H1 (cell line): ENCODE measurements at regions not wholly inside any gene's neighbourhood (a gene's known extent, or its start where the extent isn't known, plus 50 kb on each side); places are given as distances from the start of the nearest gene placed in this dataset.

Experiments used
- CTCF ChIA-PET: fragments of 300-600 bp; sonication (Branson Sonifier 250); formaldehyde crosslinking; loops from one replicate; lab custom pipeline; 2021; ENCODE audit not compliant: partially characterized antibody; lab: Charles Lee
- POLR2A ChIA-PET: fragments of 300-600 bp; sonication (Branson Sonifier 250); formaldehyde crosslinking; loops from one replicate; lab custom pipeline; 2021; ENCODE audit warnings: inconsistent platforms; ENCODE audit not compliant: partially characterized antibody; lab: Charles Lee
- DNase-seq, 2 experiments: peaks; one replicate each; pipeline versions ENCODE4 v3.0.0 to v3.0.0-alpha.2; 2010 to 2022; ENCODE audit warnings: low spot score in 2 of 2, low read depth in 1 of 2, mixed read lengths in 1 of 2
- FAIRE-seq: peaks from 2 replicates; lab custom pipeline; 2011; peaks lifted over from hg19 to GRCh38; lab: Jason Lieb, UNC
- H2AFZ ChIP-seq: 2 replicates; pipeline ENCODE4 v1.8.1; 2012; ENCODE audit warnings: low read length, inconsistent platforms
- H2AK5ac ChIP-seq: 2 replicates; pipeline ENCODE4 v1.6.1; 2013; ENCODE audit warnings: low read depth, low read length
- H2BK120ac ChIP-seq: replicated peaks from 2 replicates; pipeline ENCODE3; 2013; ENCODE audit warnings: low read depth, low read length, inconsistent platforms
- H2BK12ac ChIP-seq: 2 replicates; pipeline ENCODE4 v1.6.1; 2013; ENCODE audit warnings: low read depth, low read length
- H2BK15ac ChIP-seq: 2 replicates; pipeline ENCODE4 v1.6.1; 2013; ENCODE audit warnings: low read length
- H2BK20ac ChIP-seq: 2 replicates; pipeline ENCODE4 v1.6.1; 2013; ENCODE audit warnings: low read length
- H2BK5ac ChIP-seq: 2 replicates; pipeline ENCODE4 v1.6.1; 2013; ENCODE audit warnings: low read depth, low read length
- H3K14ac ChIP-seq: 2 replicates; pipeline ENCODE4 v1.6.1; 2013; ENCODE audit warnings: inconsistent platforms; ENCODE audit not compliant: insufficient read length
- H3K18ac ChIP-seq: 2 replicates; pipeline ENCODE4 v1.6.1; 2013; ENCODE audit warnings: low read length; ENCODE audit errors: extremely low read depth
- H3K23ac ChIP-seq: 2 replicates; pipeline ENCODE4 v1.6.1; 2013; ENCODE audit warnings: inconsistent platforms; ENCODE audit not compliant: insufficient read length
- H3K23me2 ChIP-seq: 2 replicates; pipeline ENCODE4 v1.6.1; 2013; ENCODE audit warnings: low read depth, low read length
- H3K27ac ChIP-seq: 2 replicates; pipeline ENCODE4 v1.6.1; 2011; ENCODE audit warnings: low read depth, low read length, inconsistent platforms
- H3K27me3 ChIP-seq, 4 experiments: replicated peaks in 1 of 4; 1 replicate in 1 of 4; 2 replicates in 3 of 4; pipeline versions ENCODE4 v1.6.1 to v1.8.1; 2011 to 2013; ENCODE audit warnings: low read length in 3 of 4, mild to moderate bottlenecking in 3 of 4, inconsistent platforms in 2 of 4, mixed read lengths in 2 of 4, moderate library complexity in 1 of 4; ENCODE audit not compliant: control insufficient read depth in 3 of 4, insufficient read depth in 3 of 4; ENCODE audit errors: extremely low read depth in 1 of 4
- H3K36me3 ChIP-seq, 4 experiments: 2 replicates each; pipeline versions ENCODE4 v1.6.1 to v1.8.1; 2011 to 2013; ENCODE audit warnings: mild to moderate bottlenecking in 4 of 4, low read length in 3 of 4, moderate library complexity in 2 of 4, control low read depth in 1 of 4, inconsistent platforms in 1 of 4; ENCODE audit not compliant: insufficient read depth in 4 of 4, control insufficient read depth in 2 of 4
- H3K4ac ChIP-seq: replicated peaks from 2 replicates; pipeline ENCODE3; 2013; ENCODE audit warnings: low read length, low read depth, mixed read lengths, inconsistent platforms; ENCODE audit not compliant: insufficient read length
- H3K4me1 ChIP-seq, 4 experiments: replicated peaks in 1 of 4; 1 replicate in 1 of 4; 2 replicates in 3 of 4; pipeline versions ENCODE4 v1.6.1 to v1.8.1; 2011 to 2013; ENCODE audit warnings: low read length in 3 of 4, inconsistent platforms in 2 of 4, mixed read lengths in 1 of 4; ENCODE audit not compliant: insufficient read depth in 4 of 4, control insufficient read depth in 3 of 4
- H3K4me2 ChIP-seq, 2 experiments: 2 replicates each; pipeline versions ENCODE4 v1.6.1 to v1.8.1; 2011 to 2013; ENCODE audit warnings: low read depth in 2 of 2, low read length in 2 of 2, control low read depth in 1 of 2, inconsistent platforms in 1 of 2, mild to moderate bottlenecking in 1 of 2; ENCODE audit not compliant: insufficient read depth in 1 of 2
- H3K4me3 ChIP-seq, 4 experiments: fragments of 200-600, 300-600 bp in 1 of 4; sonication (generic), shearing (Covaris generic), sonication (Bioruptor Twin) in 1 of 4; 2 replicates each; pipeline versions ENCODE4 v1.5.1 to v1.8.1; 2011 to 2016; ENCODE audit warnings: low read length in 4 of 4, low read depth in 3 of 4, control low read depth in 2 of 4, inconsistent platforms in 2 of 4, mild to moderate bottlenecking in 2 of 4, mixed read lengths in 1 of 4, moderate library complexity in 1 of 4; ENCODE audit not compliant: insufficient read depth in 2 of 4; ENCODE audit errors: extremely low read depth in 1 of 4
- H3K56ac ChIP-seq: replicated peaks from 2 replicates; pipeline ENCODE3; 2013; ENCODE audit warnings: low read depth, mild to moderate bottlenecking, mixed read lengths, low read length, inconsistent platforms; ENCODE audit not compliant: insufficient read length
- H3K79me1 ChIP-seq: 2 replicates; pipeline ENCODE4 v1.6.1; 2013; ENCODE audit warnings: low read depth, low read length, control low read depth
- H3K79me2 ChIP-seq, 2 experiments: 2 replicates each; pipeline versions ENCODE4 v1.6.1 to v1.8.1; 2012 to 2013; ENCODE audit warnings: low read length in 2 of 2, mild to moderate bottlenecking in 2 of 2, inconsistent platforms in 1 of 2; ENCODE audit not compliant: insufficient read depth in 2 of 2, control insufficient read depth in 1 of 2
- H3K9ac ChIP-seq, 4 experiments: replicated peaks in 1 of 4; 1 replicate in 1 of 4; 2 replicates in 3 of 4; pipeline versions ENCODE4 v1.6.1 to v1.8.1; 2011 to 2013; ENCODE audit warnings: low read depth in 3 of 4, low read length in 3 of 4, control low read depth in 2 of 4, mild to moderate bottlenecking in 2 of 4, moderate library complexity in 2 of 4, inconsistent platforms in 1 of 4; ENCODE audit errors: extremely low read depth in 1 of 4
- H3K9me3 ChIP-seq, 2 experiments: 2 replicates each; pipeline versions ENCODE4 v1.6.1 to v1.8.1; 2012 to 2013; ENCODE audit warnings: mild to moderate bottlenecking in 2 of 2, moderate library complexity in 2 of 2, control low read depth in 1 of 2, inconsistent platforms in 1 of 2, low read depth in 1 of 2, low read length in 1 of 2, mixed read lengths in 1 of 2; ENCODE audit not compliant: insufficient read depth in 2 of 2
- H4K20me1 ChIP-seq, 2 experiments: replicated peaks in 1 of 2; 2 replicates each; pipeline versions ENCODE3 to v1.8.1; 2011 to 2013; ENCODE audit warnings: inconsistent platforms in 2 of 2, low read length in 2 of 2, mild to moderate bottlenecking in 1 of 2; ENCODE audit not compliant: insufficient read depth in 2 of 2, control insufficient read depth in 1 of 2
- H4K5ac ChIP-seq: 2 replicates; pipeline ENCODE4 v1.6.1; 2013; ENCODE audit warnings: low read length, low read depth, mixed read lengths, inconsistent platforms; ENCODE audit not compliant: insufficient read length
- H4K8ac ChIP-seq: 2 replicates; pipeline ENCODE4 v1.8.0; 2013; ENCODE audit warnings: mild to moderate bottlenecking, moderate library complexity, low read length, inconsistent platforms; ENCODE audit not compliant: insufficient read depth; ENCODE audit errors: extremely low read depth
- H4K91ac ChIP-seq: replicated peaks from 2 replicates; pipeline ENCODE3; 2013; ENCODE audit warnings: low read length, mixed read lengths, inconsistent platforms; ENCODE audit not compliant: insufficient read length
- ASH2L ChIP-seq: fragments of 200-600, 300-600 bp; sonication (generic); IDR thresholded peaks from one replicate; pipeline ENCODE4 v1.7.1; 2017; ENCODE audit warnings: low read length
- BACH1 ChIP-seq: IDR thresholded peaks from 2 replicates; pipeline ENCODE4 v1.6.1; 2012; ENCODE audit warnings: low read length, improper control_type of control experiment
- CBX8 ChIP-seq: fragments of 300-800, 300-1000 bp; sonication (generic); IDR thresholded peaks from 2 replicates; pipeline ENCODE4 v1.7.1; 2016; ENCODE audit warnings: low read depth, low read length, borderline replicate concordance
- CEBPB ChIP-seq: IDR thresholded peaks from 2 replicates; pipeline ENCODE4 v1.6.1; 2012; ENCODE audit warnings: low read depth, low read length
- GTF2F1 ChIP-seq: IDR thresholded peaks from 2 replicates; pipeline ENCODE4 v1.6.1; 2012; ENCODE audit warnings: low read depth, low read length, improper control_type of control experiment, borderline replicate concordance
- KDM4A ChIP-seq: IDR thresholded peaks from one replicate; pipeline ENCODE4 v1.7.1; 2012; ENCODE audit warnings: low read depth, mild to moderate bottlenecking, moderate library complexity, low read length, inconsistent platforms; ENCODE audit not compliant: severe bottlenecking
- SIX5 ChIP-seq: IDR thresholded peaks from 2 replicates; pipeline ENCODE4 v1.6.1; 2011; ENCODE audit warnings: mild to moderate bottlenecking, low read depth, low read length
- TAF1 ChIP-seq: IDR thresholded peaks from 2 replicates; pipeline ENCODE4 v1.6.1; 2011; ENCODE audit warnings: mild to moderate bottlenecking, low read depth, low read length
- TEAD4 ChIP-seq: IDR thresholded peaks from 2 replicates; pipeline ENCODE4 v1.6.1; 2012; ENCODE audit warnings: low read depth, low read length, inconsistent platforms, mixed read lengths
- WGBS, 2 experiments: shearing (Covaris generic) in 1 of 2; methylation state at CpG; one replicate each; pipeline versions ENCODE4 v1.1.6 to v1.1.7; 2013 to 2015; ENCODE audit warnings: low lambda C conversion rate in 2 of 2, mixed read lengths in 2 of 2, inconsistent platforms in 1 of 2, low coverage in 1 of 2, missing lambda C conversion rate in 1 of 2; ENCODE audit not compliant: insufficient replicate concordance in 2 of 2, insufficient coverage in 1 of 2, insufficient read length in 1 of 2; ENCODE audit errors: extremely low coverage in 1 of 2, missing lambda C conversion rate in 1 of 2; 5-methylcytosine and 5-hydroxymethylcytosine counted together
- TF ChIP-seq, protein P1 (sequence below): IDR thresholded peaks from 2 replicates; pipeline ENCODE4 v1.6.1; 2011; ENCODE audit warnings: low read length, improper control_type of control experiment

DNA sequence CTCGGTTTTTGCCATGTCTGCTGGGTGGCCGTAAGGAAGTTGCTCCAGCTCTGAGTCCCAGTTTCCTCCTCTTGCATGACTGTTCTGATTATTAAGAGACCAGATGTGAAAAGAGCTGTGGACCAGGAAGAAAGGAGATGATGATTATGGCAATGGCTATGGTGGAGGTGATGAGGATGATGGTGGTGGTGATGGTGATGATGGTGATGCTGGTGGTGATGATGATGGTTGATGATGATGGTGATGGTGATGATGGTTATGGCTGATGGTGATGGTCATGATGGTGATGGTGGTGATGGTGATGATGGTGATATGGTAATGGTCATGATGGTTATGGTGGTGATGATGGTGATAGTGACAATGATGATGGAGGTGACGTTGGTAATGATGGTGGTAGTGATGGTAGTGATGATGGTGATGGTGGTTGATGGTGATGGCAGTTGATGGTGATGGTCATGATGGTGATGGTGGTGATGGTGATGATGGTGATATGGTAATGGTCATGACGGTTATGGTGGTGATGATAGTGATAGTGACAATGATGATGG is 107.8 kb upstream of the NKX1-1 start:
- Histone ChIP-seq H4K5ac (no peak overlapping the region), H3K4me2 (no peak overlapping the region; a peak in 1 of 4 replicates), H3K23me2 (peaks cover 17% of the 10 kb centered on the region; the same call in 1 of the 2 replicates), H3K4ac (no peak overlapping the region), H2BK15ac (no peak overlapping the region), H3K36me3 (no peaks in the 10 kb centered on the region), H3K14ac (no peak overlapping the region), H2BK20ac (no peak overlapping the region), H2BK120ac (no peak overlapping the region), H3K56ac (peak overlapping the region; percentile 96), H3K4me1 (peaks cover 0 to 4% (median 3%) of the 10 kb centered on the region in 4 experiments; a peak in 2 of 7 replicates), H3K27me3 (0 out of 7 replicates have a peak, but pooled peaks cover 0 to 2% (median 0%) of the 10 kb centered on the region in 4 experiments), H2AK5ac (peak overlapping the region; percentile 90), H4K20me1 (peaks cover 0 to 12% of the 10 kb centered on the region in 2 experiments), H3K23ac (no peak overlapping the region), H3K9ac (no peak overlapping the region), H2BK5ac (no peak overlapping the region), H3K79me1 (no peaks in the 10 kb centered on the region), H2BK12ac (no peak overlapping the region; the same call in 1 of the 2 replicates), H3K27ac (no peak overlapping the region), H4K8ac (no peak overlapping the region), H3K9me3 (peaks cover 0 to 7% of the 10 kb centered on the region in 2 experiments; a peak in 1 of 4 replicates), H3K18ac (no peak overlapping the region), H3K79me2 (no peaks in the 10 kb centered on the region), H2AFZ (no peak overlapping the region), H4K91ac (peak overlapping the region; percentile 59), H3K4me3 (peak overlapping the region in 1 of 4 experiments; percentile 55; a peak in 1 of 8 replicates)
- FAIRE-seq, result no peak
- no peak for DNase-seq
- 90% methylated on average over 4 of the region's 4 CpGs; no CpG with 5 or more reads in 1 of the 2 experiments for WGBS, 2 experiments
- ChIA-PET POLR2A (no interaction called here), CTCF (interaction anchor here (0.7 to 2.3 kb wide), 9 partner anchors 10 to 440 kb away, joined by 3 to 11 read pairs (median 6); no protein-coding TSS in a partner anchor)
- TF ChIP-seq GTF2F1 (no peak), SIX5 (no peak), ASH2L (no peak), KDM4A (no peak), TEAD4 (no peak), CBX8 (no peak), BACH1 (no peak), TAF1 (no peak), CEBPB (no peak)
- TF ChIP-seq, protein P1, sequence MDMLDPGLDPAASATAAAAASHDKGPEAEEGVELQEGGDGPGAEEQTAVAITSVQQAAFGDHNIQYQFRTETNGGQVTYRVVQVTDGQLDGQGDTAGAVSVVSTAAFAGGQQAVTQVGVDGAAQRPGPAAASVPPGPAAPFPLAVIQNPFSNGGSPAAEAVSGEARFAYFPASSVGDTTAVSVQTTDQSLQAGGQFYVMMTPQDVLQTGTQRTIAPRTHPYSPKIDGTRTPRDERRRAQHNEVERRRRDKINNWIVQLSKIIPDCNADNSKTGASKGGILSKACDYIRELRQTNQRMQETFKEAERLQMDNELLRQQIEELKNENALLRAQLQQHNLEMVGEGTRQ, result no peak
